Muscle of back (tissue), 3 donors: ENCODE measurements at regions not wholly inside any gene's neighbourhood (a gene's known extent, or its start where the extent isn't known, plus 50 kb on each side); places are given as distances from the start of the nearest gene placed in this dataset.
"Not testable (repeated sequence)": the region's sequence is repeated elsewhere in the genome, so short reads cannot be mapped to it uniquely, and the experiment has no call there.

Source experiments
- DNase-seq, 3 donors: peaks; one replicate each; pipeline versions ENCODE4 v3.0.0 to v3.0.0-alpha.2; 2013

DNA sequence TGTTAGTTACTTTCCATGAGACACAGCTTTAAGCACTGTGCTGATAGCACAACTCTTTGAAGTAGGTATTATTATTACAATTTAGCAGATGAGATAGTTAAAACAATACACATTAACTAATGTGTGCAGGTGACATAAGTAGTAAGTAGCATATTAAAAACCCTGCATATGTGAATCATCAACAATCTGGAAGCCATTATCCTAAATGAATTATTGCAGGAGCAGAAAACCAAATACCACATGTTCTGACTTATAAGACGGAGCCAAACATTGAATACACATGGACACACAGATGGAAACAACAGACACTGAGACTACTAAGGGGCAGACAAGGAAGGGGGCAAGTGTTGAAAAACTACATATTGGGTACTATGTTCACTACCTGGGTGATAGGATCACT is 300.3 kb upstream of the GULP1 start:
- peak; percentile 30 to 78 (median 54) for DNase-seq

- peak; percentile 38 to 48 (median 40) for DNase-seq
These were observed 297.0 kb upstream of the GULP1 start for GRCh38 chr2:187994464-187995331.

DNA sequence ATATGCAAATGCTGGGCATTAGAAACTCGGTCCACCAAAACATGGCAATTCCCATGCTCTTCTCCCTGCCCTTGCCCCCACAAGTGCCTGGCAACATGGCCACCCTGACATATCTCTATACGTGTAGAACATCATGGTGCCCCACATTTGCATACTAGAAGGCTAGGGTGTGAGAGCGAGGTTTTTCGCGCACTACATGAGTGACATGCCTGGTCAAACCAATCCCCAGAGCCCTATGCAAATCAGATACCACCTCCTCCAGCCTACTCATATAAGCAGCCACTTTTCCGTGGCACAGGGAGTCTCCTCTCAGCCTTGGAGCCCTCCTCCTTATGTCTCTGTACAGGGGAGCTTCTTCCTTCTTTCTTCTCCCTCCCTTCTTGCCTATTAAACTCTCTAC is 296.1 kb upstream of the GULP1 start:
- DNase-seq: no peak

DNA sequence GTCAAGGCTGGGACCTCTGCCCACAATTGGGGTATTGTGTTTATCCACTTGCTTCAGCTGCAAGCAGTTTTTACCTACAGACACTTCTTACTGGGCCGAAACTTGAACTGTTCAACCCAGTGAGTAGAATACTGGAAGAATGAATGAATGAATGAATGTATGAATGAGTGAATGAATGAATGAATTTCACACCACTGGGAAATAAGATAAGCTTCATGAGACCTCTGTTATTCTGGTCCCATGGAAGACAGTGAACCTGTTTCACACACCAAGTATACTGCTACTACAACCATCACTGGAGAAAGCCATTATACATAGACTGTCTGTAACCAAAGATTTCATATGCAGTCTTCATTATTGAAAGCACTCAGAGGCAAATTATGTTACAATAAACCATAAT is 295.0 kb upstream of the GULP1 start:
- no peak for DNase-seq

GRCh38 chr2:188000189-188000588 is 291.5 kb upstream of the GULP1 start:
- no peak for DNase-seq

DNA sequence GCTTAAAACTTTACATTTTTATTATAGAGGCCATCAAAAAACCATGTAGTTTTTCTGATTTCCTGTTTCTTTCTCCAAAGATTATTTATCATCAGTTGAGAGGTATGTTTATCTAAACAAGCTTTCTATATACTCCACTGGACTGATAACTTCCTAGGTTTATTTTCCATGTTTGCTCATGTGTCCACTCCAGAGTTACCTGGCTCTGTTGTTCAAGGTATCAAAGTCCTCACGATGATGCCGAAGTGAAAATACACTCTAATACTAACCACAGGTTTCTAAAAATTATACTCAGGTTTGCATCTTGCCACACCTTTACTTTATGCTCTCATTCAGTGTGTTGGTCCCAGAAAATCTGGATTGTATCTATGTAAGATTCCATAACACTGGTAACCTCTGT is 287.9 kb upstream of the GULP1 start:
- no peak for DNase-seq

DNA sequence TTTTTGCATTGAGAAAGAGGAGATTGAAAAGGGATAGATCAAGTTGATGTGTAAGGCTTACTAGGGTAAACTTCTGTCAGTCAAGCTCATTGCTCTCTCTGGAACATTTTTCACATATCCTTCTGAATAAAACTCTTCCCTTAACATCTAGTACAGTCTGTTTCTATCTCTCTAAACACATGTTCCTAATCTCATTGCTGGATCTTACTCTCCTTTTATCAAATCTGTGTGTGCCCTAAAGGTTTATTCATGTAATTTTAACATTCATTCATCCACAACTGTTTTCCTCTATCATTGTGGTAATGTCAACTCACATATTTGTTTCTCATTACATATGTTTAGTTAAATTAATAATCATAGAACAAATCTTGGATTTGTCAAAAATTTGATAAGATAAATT is 277.9 kb upstream of the GULP1 start:
- DNase-seq: no peak

- DNase-seq: no peak
These were observed 274.8 kb upstream of the GULP1 start for GRCh38 chr2:188016917-188017316.

- DNase-seq: no peak
These were observed 269.3 kb upstream of the GULP1 start for GRCh38 chr2:188022389-188022788.

- no peak for DNase-seq
These were observed 268.6 kb upstream of the GULP1 start for GRCh38 chr2:188023035-188023434.

GRCh38 chr2:188024811-188025210 is 266.9 kb upstream of the GULP1 start:
- DNase-seq: peak in 2 of 3 donors; percentile 6 to 31

DNA sequence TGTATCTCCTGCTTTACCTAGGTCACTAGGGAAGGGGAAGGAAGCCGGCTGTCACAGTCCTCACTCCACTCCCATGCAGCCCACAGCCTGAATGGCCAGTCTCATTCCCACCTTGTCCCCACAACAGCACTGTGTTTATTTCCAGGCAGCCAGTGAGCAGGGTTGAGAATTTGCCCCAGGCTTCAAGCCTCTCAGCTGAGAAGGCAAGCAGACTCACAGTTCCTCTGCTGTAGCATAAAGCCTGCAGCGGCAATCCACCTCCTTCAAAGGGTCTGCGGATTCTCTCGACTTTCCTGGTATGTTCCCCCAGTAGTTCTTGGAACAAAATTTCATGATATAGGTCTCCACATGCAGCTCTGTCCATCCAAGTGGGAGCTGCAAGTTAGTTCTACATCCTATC is 262.9 kb upstream of the GULP1 start:
- no peak for DNase-seq

DNA sequence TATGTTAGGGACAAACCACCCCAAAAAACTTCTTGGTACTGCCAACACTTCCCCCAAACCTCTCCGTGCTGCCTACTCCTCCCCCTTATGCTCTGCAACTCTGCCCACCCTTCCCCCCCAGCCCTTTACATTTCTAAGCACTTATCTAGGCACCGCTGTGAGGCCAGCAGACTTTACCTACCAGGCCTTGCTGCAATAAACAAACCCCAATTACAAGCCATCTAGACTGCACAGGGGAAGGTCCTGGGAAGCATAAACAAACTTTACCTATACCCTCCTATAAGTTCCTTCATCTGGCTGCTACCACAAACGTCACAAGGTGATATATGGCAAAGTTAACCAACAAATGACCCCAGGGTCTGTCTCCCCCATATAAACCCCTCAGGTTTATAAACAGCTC is 259.4 kb upstream of the GULP1 start:
- no peak for DNase-seq

DNA sequence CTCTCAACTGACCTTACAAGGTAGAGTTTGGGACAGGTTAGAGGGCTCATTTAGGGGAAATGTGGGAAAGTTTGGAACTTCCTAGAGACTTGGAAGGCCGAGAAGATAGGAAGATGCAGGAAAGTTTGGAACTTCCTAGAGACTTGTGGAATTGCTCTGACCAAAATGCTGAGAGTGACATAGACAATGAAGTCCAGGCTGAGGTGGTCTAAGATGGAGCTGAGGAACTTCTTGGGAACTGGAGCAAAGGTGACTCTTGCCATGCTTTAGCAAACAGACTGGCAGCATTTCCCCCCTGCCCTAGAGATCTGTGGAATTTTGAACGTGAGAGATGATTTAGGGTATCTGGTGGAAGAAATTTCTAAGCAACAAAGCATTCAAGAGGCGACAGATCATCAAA is 258.9 kb upstream of the GULP1 start:
- no peak for DNase-seq

GRCh38 chr2:188033240-188033639 is 258.4 kb upstream of the GULP1 start:
- DNase-seq: not testable (repeated sequence)

DNA sequence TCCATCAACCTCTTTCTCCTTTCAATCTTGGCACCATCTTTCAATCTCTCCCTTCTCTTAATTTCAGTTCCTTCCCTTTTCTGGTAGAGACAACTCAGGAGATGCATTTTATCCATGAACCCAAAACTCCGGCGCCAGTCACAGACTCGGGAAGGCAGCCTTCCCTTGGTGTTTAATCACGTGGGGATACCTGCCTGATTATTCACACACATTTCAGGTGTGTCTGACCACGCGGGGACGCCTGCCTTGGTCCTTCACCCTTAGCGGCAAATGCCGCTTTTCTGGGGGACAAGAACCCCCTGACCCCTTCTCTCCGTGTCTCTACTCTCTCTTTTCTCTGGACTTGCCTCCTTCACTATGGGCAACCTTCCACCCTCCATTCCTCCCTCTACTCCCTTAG is 257.6 kb upstream of the GULP1 start:
- DNase-seq: not testable (repeated sequence)

DNA sequence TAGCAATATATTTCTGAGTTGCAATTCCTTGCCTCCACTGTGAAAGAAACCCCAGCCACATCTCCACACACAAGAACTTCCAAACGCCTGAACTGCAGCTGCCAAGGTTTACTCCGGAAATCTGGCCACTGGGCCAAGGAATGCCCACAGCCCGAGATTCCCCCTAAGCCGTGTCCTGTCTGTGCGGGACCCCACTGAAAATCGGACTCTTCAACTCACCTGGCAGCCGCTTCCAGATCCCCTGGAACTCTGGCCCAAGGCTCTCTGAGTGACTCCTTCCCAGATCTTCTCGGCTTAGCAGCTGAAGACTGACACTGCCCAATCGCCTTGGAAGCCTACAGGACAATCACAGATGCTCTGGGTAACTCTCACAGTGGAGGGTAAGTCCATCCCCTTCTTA is 256.3 kb upstream of the GULP1 start:
- DNase-seq: not testable (repeated sequence)

- not testable (repeated sequence) for DNase-seq
These were observed 254.9 kb upstream of the GULP1 start for GRCh38 chr2:188036786-188037185.

GRCh38 chr2:188039307-188039706 is 252.4 kb upstream of the GULP1 start:
- DNase-seq: no peak

DNA sequence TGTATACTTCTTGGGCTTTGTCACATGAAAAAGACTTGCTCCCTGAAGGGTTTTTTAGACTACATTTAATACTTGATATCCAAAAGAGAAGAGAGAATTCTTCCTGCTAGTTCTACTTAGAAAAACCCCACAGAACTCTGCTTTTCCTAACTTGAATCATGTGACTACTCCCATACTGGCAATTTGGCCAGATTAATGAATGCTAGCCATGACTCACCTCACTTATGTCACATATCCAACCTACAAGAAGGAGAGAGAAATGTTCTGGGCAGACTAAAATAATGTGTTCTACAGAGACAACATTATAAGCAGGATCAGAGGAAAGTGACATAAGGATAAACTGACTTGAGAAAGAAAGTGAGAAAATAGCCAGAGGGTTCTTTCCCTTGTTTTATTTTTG is 249.3 kb upstream of the GULP1 start:
- peak; percentile 17 to 32 (median 21) for DNase-seq

GRCh38 chr2:188045016-188045415 is 246.7 kb upstream of the GULP1 start:
- DNase-seq: no peak

- DNase-seq: peak in 2 of 3 donors; percentile 24 to 30
These were observed 245.2 kb upstream of the GULP1 start for GRCh38 chr2:188046437-188046836.

- peak in 1 of 3 donors; percentile 3 for DNase-seq
These were observed 243.9 kb upstream of the GULP1 start for GRCh38 chr2:188047735-188048134.

DNA sequence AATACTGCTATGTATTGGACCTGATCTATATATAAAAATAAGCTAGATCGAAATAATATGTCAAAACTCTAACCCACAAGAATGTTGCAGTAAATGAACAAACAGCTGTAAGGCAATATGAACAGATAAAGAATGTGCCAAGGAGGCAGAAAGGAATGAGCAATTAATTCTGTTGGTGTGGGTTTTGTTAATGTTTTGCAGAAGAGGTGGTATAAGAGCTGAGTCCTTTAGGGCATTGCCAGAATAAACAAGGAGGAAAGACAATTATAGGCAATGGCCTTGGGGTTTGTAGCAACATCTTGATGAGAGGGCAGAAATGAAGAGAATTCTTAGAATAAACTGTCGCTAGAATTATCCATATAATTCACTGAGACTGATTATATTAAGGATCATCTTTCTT is 240.9 kb upstream of the GULP1 start:
- peak in 1 of 3 donors; percentile 17 for DNase-seq
